ENCODE measurements at regions not wholly inside any gene's neighbourhood (a gene's known extent, or its start where the extent isn't known, plus 50 kb on each side); places are given as distances from the start of the nearest gene placed in this dataset.

DNA sequence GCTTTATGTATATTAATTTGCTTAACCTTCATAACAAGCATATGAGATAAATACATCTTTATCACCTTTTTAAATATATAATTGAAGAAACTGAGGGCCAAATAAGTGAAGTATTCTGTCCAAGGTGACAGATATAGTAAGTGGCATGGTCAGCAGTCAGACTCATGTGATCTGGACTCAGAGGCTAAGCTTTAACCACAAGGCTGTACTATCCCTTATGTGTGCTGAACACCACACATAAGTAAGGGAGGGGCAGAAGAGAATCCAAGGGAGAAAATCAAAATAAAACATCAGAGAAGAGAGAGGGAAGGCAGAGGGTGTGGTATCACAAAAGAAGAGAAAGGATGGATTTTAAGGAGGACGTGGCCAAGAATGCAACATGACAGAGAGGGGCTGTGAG is 348.4 kb downstream of the EFNB2 start:
- TF ChIP-seq, protein P1, sequence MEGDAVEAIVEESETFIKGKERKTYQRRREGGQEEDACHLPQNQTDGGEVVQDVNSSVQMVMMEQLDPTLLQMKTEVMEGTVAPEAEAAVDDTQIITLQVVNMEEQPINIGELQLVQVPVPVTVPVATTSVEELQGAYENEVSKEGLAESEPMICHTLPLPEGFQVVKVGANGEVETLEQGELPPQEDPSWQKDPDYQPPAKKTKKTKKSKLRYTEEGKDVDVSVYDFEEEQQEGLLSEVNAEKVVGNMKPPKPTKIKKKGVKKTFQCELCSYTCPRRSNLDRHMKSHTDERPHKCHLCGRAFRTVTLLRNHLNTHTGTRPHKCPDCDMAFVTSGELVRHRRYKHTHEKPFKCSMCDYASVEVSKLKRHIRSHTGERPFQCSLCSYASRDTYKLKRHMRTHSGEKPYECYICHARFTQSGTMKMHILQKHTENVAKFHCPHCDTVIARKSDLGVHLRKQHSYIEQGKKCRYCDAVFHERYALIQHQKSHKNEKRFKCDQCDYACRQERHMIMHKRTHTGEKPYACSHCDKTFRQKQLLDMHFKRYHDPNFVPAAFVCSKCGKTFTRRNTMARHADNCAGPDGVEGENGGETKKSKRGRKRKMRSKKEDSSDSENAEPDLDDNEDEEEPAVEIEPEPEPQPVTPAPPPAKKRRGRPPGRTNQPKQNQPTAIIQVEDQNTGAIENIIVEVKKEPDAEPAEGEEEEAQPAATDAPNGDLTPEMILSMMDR (IDR thresholded peaks at IDR 0.05; ENCODE audit: poor library complexity) = no peak
- TF ChIP-seq EZH2phosphoT487 (IDR thresholded peaks at IDR 0.05; ENCODE audit: low read depth, severe bottlenecking, unreplicated experiment) (no peak), EZH2 (IDR thresholded peaks at IDR 0.05; ENCODE audit: borderline replicate concordance) (no peak)

Data from hepatocyte (in vitro differentiated cells).